K562 (cell line): ENCODE measurements at regions not wholly inside any gene's neighbourhood (a gene's known extent, or its start where the extent isn't known, plus 50 kb on each side); places are given as distances from the start of the nearest gene placed in this dataset.

ENCODE experiments used
- BRD9 ChIP-seq: fragments of 450-650 bp; IDR thresholded peaks from 2 replicates; pipeline ENCODE4 v1.6.1; 2018; ENCODE audit warnings: low read depth; ENCODE audit not compliant: partially characterized antibody
- CHCHD3 ChIP-seq: fragments of 250-450 bp; sonication (Bioruptor Pico); IDR thresholded peaks from 2 replicates; pipeline ENCODE4 v2.1.2; 2022; ENCODE audit warnings: mild to moderate bottlenecking
- CSDE1 ChIP-seq, 2 experiments: fragments of 450-650 bp; IDR thresholded peaks; 2 replicates each; pipeline ENCODE4 v1.6.1; 2016; ENCODE audit warnings: mild to moderate bottlenecking in 1 of 2
- EP400 ChIP-seq: fragments of 450-650 bp; IDR thresholded peaks from 2 replicates; pipeline ENCODE4 v1.6.1; 2017; ENCODE audit warnings: antibody characterized with exemption, mild to moderate bottlenecking, moderate library complexity
- FOXJ3 ChIP-seq: sonication (generic); formaldehyde crosslinking; IDR thresholded peaks from 2 replicates; pipeline ENCODE4 v1.4.0; 2020; ENCODE audit warnings: mild to moderate bottlenecking, missing genetic modification reagents
- NCOR1 ChIP-seq: fragments of 450-650 bp; IDR thresholded peaks from 2 replicates; pipeline ENCODE4 v1.6.1; 2016; ENCODE audit warnings: mild to moderate bottlenecking, moderate library complexity
- PKNOX1 ChIP-seq: fragments of 450-650 bp; IDR thresholded peaks from 2 replicates; pipeline ENCODE4 v1.6.1; 2016
- POLR2B ChIP-seq: fragments of 450-650 bp; IDR thresholded peaks from 2 replicates; pipeline ENCODE4 v1.6.1; 2018; ENCODE audit warnings: low read depth; ENCODE audit not compliant: partially characterized antibody
- SLC30A9 ChIP-seq: fragments of 250-450 bp; sonication (Bioruptor Pico); IDR thresholded peaks from 2 replicates; pipeline ENCODE4 v1.8.0; 2022; ENCODE audit warnings: mild to moderate bottlenecking, moderate library complexity
- TFAP4 ChIP-seq: sonication (generic); formaldehyde crosslinking; IDR thresholded peaks from 2 replicates; pipeline ENCODE4 v1.8.0; 2022; ENCODE audit warnings: missing genetic modification reagents, mild to moderate bottlenecking, moderate library complexity, borderline replicate concordance
- YBX1 ChIP-seq: fragments of 450-650 bp; IDR thresholded peaks from 2 replicates; pipeline ENCODE4 v1.7.1; 2016; ENCODE audit warnings: mild to moderate bottlenecking
- ZBTB8A ChIP-seq: fragments of 450-650 bp; IDR thresholded peaks from 2 replicates; pipeline ENCODE4 v1.6.1; 2018; ENCODE audit warnings: mild to moderate bottlenecking, moderate library complexity; ENCODE audit not compliant: partially characterized antibody
- ZFP30 ChIP-seq: fragments of 250-450 bp; sonication (Bioruptor Pico); IDR thresholded peaks from 2 replicates; pipeline ENCODE4 v1.8.0; 2022; ENCODE audit warnings: moderate library complexity, mild to moderate bottlenecking, inconsistent platforms, borderline replicate concordance
- ZNF134 ChIP-seq: fragments of 250-450 bp; sonication (Bioruptor Pico); conservative IDR thresholded peaks from 2 replicates; pipeline ENCODE4 v1.4.0; 2020
- TF ChIP-seq, protein P1 (sequence below): fragments of 450-650 bp; conservative IDR thresholded peaks from 2 replicates; pipeline ENCODE4 v1.6.1; 2016; ENCODE audit warnings: missing genetic modification characterization, low read depth, mild to moderate bottlenecking, control low read depth, missing compliant biosample characterization
- TF ChIP-seq, protein P2 (sequence below): fragments of 200-600 bp; sonication (generic); IDR thresholded peaks from one replicate; pipeline ENCODE4 v1.6.1; 2012; ENCODE audit warnings: mild to moderate bottlenecking, low read depth, low read length, inconsistent platforms

DNA sequence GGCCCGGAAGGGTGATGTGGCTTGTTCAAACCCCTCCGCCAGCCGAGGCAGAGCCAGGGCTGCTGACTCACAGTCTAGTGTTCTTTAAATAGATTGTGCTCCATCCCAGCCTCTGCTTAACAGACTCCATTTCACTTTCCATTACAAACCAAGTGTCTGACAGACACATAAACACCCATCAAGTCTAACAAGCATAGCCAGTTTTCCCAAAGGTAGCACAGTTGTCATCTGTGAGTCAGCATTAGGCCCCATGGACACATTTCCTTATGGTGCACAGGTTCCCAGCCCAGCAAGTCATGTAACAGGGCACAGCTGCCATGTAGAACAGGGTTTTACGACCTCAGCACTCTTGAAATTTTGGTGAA lies 109.9 kb upstream of the RAP2B start (continued):
- TF ChIP-seq, protein P1, sequence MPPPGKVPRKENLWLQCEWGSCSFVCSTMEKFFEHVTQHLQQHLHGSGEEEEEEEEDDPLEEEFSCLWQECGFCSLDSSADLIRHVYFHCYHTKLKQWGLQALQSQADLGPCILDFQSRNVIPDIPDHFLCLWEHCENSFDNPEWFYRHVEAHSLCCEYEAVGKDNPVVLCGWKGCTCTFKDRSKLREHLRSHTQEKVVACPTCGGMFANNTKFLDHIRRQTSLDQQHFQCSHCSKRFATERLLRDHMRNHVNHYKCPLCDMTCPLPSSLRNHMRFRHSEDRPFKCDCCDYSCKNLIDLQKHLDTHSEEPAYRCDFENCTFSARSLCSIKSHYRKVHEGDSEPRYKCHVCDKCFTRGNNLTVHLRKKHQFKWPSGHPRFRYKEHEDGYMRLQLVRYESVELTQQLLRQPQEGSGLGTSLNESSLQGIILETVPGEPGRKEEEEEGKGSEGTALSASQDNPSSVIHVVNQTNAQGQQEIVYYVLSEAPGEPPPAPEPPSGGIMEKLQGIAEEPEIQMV: no peak
- TF ChIP-seq NCOR1 (peak; percentile 71), ZBTB8A (no peak), CHCHD3 (CRISPR knock-in tag) (no peak), FOXJ3 (no peak), SLC30A9 (CRISPR knock-in tag) (no peak), PKNOX1 (peak; percentile 53), EP400 (peak; percentile 40; the same call in 1 of the 2 replicates), TFAP4 (CRISPR knock-in tag) (no peak), BRD9 (peak; percentile 77), CSDE1 (IDR thresholded peaks at IDR 0.05) (no peak), ZNF134 (CRISPR knock-in tag) (no peak), YBX1 (no peak), POLR2B (peak; percentile 21), ZFP30 (CRISPR knock-in tag) (no peak)
- TF ChIP-seq, protein P2, sequence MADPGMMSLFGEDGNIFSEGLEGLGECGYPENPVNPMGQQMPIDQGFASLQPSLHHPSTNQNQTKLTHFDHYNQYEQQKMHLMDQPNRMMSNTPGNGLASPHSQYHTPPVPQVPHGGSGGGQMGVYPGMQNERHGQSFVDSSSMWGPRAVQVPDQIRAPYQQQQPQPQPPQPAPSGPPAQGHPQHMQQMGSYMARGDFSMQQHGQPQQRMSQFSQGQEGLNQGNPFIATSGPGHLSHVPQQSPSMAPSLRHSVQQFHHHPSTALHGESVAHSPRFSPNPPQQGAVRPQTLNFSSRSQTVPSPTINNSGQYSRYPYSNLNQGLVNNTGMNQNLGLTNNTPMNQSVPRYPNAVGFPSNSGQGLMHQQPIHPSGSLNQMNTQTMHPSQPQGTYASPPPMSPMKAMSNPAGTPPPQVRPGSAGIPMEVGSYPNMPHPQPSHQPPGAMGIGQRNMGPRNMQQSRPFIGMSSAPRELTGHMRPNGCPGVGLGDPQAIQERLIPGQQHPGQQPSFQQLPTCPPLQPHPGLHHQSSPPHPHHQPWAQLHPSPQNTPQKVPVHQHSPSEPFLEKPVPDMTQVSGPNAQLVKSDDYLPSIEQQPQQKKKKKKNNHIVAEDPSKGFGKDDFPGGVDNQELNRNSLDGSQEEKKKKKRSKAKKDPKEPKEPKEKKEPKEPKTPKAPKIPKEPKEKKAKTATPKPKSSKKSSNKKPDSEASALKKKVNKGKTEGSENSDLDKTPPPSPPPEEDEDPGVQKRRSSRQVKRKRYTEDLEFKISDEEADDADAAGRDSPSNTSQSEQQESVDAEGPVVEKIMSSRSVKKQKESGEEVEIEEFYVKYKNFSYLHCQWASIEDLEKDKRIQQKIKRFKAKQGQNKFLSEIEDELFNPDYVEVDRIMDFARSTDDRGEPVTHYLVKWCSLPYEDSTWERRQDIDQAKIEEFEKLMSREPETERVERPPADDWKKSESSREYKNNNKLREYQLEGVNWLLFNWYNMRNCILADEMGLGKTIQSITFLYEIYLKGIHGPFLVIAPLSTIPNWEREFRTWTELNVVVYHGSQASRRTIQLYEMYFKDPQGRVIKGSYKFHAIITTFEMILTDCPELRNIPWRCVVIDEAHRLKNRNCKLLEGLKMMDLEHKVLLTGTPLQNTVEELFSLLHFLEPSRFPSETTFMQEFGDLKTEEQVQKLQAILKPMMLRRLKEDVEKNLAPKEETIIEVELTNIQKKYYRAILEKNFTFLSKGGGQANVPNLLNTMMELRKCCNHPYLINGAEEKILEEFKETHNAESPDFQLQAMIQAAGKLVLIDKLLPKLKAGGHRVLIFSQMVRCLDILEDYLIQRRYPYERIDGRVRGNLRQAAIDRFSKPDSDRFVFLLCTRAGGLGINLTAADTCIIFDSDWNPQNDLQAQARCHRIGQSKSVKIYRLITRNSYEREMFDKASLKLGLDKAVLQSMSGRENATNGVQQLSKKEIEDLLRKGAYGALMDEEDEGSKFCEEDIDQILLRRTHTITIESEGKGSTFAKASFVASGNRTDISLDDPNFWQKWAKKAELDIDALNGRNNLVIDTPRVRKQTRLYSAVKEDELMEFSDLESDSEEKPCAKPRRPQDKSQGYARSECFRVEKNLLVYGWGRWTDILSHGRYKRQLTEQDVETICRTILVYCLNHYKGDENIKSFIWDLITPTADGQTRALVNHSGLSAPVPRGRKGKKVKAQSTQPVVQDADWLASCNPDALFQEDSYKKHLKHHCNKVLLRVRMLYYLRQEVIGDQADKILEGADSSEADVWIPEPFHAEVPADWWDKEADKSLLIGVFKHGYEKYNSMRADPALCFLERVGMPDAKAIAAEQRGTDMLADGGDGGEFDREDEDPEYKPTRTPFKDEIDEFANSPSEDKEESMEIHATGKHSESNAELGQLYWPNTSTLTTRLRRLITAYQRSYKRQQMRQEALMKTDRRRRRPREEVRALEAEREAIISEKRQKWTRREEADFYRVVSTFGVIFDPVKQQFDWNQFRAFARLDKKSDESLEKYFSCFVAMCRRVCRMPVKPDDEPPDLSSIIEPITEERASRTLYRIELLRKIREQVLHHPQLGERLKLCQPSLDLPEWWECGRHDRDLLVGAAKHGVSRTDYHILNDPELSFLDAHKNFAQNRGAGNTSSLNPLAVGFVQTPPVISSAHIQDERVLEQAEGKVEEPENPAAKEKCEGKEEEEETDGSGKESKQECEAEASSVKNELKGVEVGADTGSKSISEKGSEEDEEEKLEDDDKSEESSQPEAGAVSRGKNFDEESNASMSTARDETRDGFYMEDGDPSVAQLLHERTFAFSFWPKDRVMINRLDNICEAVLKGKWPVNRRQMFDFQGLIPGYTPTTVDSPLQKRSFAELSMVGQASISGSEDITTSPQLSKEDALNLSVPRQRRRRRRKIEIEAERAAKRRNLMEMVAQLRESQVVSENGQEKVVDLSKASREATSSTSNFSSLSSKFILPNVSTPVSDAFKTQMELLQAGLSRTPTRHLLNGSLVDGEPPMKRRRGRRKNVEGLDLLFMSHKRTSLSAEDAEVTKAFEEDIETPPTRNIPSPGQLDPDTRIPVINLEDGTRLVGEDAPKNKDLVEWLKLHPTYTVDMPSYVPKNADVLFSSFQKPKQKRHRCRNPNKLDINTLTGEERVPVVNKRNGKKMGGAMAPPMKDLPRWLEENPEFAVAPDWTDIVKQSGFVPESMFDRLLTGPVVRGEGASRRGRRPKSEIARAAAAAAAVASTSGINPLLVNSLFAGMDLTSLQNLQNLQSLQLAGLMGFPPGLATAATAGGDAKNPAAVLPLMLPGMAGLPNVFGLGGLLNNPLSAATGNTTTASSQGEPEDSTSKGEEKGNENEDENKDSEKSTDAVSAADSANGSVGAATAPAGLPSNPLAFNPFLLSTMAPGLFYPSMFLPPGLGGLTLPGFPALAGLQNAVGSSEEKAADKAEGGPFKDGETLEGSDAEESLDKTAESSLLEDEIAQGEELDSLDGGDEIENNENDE: no peak
